ENCODE measurements at regions not wholly inside any gene's neighbourhood (a gene's known extent, or its start where the extent isn't known, plus 50 kb on each side); places are given as distances from the start of the nearest gene placed in this dataset.
"Not testable (repeated sequence)": the region's sequence is repeated elsewhere in the genome, so short reads cannot be mapped to it uniquely, and the experiment has no call there.

- no peak for DNase-seq
Measured at GRCh38 chr21:23111070-23111600, 2112.9 kb downstream of the NCAM2 start.

GRCh38 chr21:23119491-23119890 lies 2121.3 kb downstream of the NCAM2 start:
- no peak for DNase-seq

DNA sequence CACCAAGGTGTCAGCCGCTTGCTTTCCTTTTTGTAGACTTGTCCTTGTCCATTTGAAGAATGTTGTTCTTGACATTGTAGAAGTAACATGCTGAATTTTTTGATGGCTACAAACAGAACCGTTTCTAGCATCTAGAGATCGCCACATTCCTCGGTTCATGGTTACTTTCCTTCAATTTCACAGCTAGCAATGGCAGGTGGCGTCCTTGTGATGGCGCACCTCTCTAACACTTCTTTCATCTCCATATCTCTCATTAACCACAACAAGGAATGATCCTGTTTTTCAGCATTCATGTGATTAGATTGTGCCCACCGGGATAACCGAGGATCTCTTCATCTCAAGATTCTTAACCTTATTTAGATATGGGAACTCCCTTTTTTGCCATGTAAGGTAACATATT lies 2129.8 kb downstream of the NCAM2 start:
- no peak for DNase-seq

DNA sequence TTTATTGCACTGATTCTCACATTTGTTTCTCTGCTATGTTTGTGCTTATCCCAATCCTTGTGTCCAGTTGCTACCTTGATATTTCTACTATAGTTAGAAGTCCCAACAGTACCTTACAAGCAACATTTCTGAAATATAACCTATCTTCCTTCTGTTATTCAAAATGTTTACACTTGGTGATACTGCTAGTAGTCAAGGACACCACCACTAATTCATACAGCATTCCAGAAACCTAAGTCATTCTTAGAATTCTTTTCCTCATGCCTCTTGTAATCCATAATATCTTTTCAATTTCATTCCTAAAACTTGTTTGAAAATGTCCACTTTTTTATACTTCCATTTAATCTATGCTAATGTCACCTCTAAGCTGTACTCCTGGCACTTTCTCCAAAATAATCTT lies 2132.1 kb downstream of the NCAM2 start:
- DNase-seq, result no peak

GRCh38 chr21:23131177-23131576 lies 2133.0 kb downstream of the NCAM2 start:
- no peak for DNase-seq

GRCh38 chr21:23138797-23139196 lies 2140.6 kb downstream of the NCAM2 start:
- DNase-seq, result no peak

DNA sequence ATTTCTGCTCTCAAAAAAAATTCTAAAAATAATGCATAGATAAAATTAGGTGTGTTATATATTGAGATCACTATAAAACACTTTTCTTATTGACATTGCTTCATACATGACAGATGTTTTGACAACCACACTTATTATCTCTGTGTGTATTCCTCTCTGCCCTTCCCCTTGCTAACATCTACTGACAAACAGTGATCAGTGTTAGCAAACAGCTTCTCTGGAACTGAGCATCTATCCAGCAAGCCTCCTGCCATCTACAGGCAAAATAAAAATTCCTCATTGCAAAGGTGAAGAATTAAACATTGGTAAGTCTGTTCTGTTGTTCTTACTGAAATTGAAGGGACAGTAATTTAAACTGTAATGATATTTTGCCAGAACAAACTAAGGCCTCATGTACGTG lies 2153.9 kb downstream of the NCAM2 start:
- no peak for DNase-seq

DNA sequence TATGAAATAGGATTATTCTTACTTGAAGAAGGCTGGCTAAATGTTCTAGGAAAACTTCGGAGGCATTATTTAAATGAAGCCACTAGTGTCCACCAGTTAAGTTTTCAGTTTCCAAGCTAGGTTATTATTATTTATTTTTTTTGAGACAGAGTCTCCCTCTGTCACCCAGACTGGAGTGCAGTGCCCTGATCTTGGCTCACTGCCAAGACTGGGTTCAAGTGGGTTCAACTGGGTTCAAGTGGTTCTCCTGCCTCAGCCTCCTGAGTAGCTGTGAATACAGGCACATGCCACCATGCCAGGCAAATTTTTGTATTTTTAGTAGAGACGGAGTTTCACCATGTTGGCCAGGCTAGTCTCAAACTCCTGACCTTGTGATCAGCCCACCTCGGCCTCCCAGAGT lies 2155.6 kb downstream of the NCAM2 start:
- DNase-seq, result not testable (repeated sequence)

- DNase-seq, result no peak
Measured at GRCh38 chr21:23155281-23155680, 2157.1 kb downstream of the NCAM2 start.

- no peak for DNase-seq
Measured at GRCh38 chr21:23160914-23161313, 2162.7 kb downstream of the NCAM2 start.

- no peak for DNase-seq
Measured at GRCh38 chr21:23162198-23162946, 2164.2 kb downstream of the NCAM2 start.

Data from CD4-positive, alpha-beta T cell treated with Interleukin-4 for 1 hour (primary cell).